ENCODE measurements at regions not wholly inside any gene's neighbourhood (a gene's known extent, or its start where the extent isn't known, plus 50 kb on each side); places are given as distances from the start of the nearest gene placed in this dataset.
"Not testable (repeated sequence)": the region's sequence is repeated elsewhere in the genome, so short reads cannot be mapped to it uniquely, and the experiment has no call there.

GRCh38 chr12:67555075-67555717 is 93.3 kb upstream of the DYRK2 start:
- TF ChIP-seq, protein P1, sequence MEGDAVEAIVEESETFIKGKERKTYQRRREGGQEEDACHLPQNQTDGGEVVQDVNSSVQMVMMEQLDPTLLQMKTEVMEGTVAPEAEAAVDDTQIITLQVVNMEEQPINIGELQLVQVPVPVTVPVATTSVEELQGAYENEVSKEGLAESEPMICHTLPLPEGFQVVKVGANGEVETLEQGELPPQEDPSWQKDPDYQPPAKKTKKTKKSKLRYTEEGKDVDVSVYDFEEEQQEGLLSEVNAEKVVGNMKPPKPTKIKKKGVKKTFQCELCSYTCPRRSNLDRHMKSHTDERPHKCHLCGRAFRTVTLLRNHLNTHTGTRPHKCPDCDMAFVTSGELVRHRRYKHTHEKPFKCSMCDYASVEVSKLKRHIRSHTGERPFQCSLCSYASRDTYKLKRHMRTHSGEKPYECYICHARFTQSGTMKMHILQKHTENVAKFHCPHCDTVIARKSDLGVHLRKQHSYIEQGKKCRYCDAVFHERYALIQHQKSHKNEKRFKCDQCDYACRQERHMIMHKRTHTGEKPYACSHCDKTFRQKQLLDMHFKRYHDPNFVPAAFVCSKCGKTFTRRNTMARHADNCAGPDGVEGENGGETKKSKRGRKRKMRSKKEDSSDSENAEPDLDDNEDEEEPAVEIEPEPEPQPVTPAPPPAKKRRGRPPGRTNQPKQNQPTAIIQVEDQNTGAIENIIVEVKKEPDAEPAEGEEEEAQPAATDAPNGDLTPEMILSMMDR (conservative IDR thresholded peaks at IDR 0.05 in 1 of 2, IDR thresholded peaks at IDR 0.05 in 1 of 2; ENCODE audit: extremely low read depth in 1 of 2, insufficient read depth in 1 of 2, low read depth in 1 of 2, low read length in 2 of 2), result not testable (repeated sequence)
- not testable (repeated sequence) for TF ChIP-seq EZH2 (IDR thresholded peaks at IDR 0.05; ENCODE audit: borderline replicate concordance, low read length)
